HEK293 (cell line): ENCODE measurements at regions not wholly inside any gene's neighbourhood (a gene's known extent, or its start where the extent isn't known, plus 50 kb on each side); places are given as distances from the start of the nearest gene placed in this dataset.

Experiments used
- HOXA7 ChIP-seq: sonication (generic); formaldehyde crosslinking; IDR thresholded peaks from 2 replicates; pipeline ENCODE4 v1.8.1; 2022; ENCODE audit warnings: missing genetic modification reagents, borderline replicate concordance
- SCRT1 ChIP-seq: fragments of 450-650 bp; formaldehyde crosslinking; IDR thresholded peaks from 2 replicates; pipeline ENCODE4 v1.5.1; 2016; ENCODE audit warnings: missing biosample characterization, missing genetic modification characterization, borderline replicate concordance
- TCF7L2 ChIP-seq: IDR thresholded peaks from 2 replicates; pipeline ENCODE4 v1.6.1; 2011; ENCODE audit warnings: low read depth, mild to moderate bottlenecking, inconsistent platforms, low read length, moderate library complexity, borderline replicate concordance
- YY1 ChIP-seq: fragments of 450-650 bp; formaldehyde crosslinking; IDR thresholded peaks from 2 replicates; pipeline ENCODE4 v1.5.1; 2018; ENCODE audit warnings: missing biosample characterization, missing genetic modification characterization
- ZNF239 ChIP-seq: fragments of 450-650 bp; formaldehyde crosslinking; IDR thresholded peaks from 2 replicates; pipeline ENCODE4 v1.5.1; 2016; ENCODE audit warnings: missing biosample characterization, missing genetic modification characterization
- ZNF324 ChIP-seq: fragments of 450-650 bp; formaldehyde crosslinking; IDR thresholded peaks from 2 replicates; pipeline ENCODE4 v1.5.1; 2016; ENCODE audit warnings: missing biosample characterization, missing genetic modification characterization
- ZNF585B ChIP-seq: fragments of 450-650 bp; formaldehyde crosslinking; IDR thresholded peaks from 2 replicates; pipeline ENCODE4 v1.5.1; 2016; ENCODE audit warnings: missing biosample characterization, missing genetic modification characterization
- ZNF768 ChIP-seq: fragments of 450-650 bp; formaldehyde crosslinking; IDR thresholded peaks from 2 replicates; pipeline ENCODE4 v1.5.1; 2018; ENCODE audit warnings: missing biosample characterization, mild to moderate bottlenecking, missing genetic modification characterization
- ZSCAN23 ChIP-seq: fragments of 450-650 bp; formaldehyde crosslinking; IDR thresholded peaks from 2 replicates; pipeline ENCODE4 v1.5.1; 2016; ENCODE audit warnings: missing biosample characterization, missing genetic modification characterization
- TF ChIP-seq, protein P1 (sequence below): fragments of 450-650 bp; formaldehyde crosslinking; IDR thresholded peaks from 2 replicates; pipeline ENCODE4 v1.5.1; 2016; ENCODE audit warnings: missing biosample characterization, missing genetic modification characterization
- TF ChIP-seq, protein P2 (sequence below): fragments of 450-650 bp; formaldehyde crosslinking; IDR thresholded peaks from 2 replicates; pipeline ENCODE4 v1.5.1; 2016; ENCODE audit warnings: missing biosample characterization, missing genetic modification characterization
- TF ChIP-seq, protein P3 (sequence below): fragments of 450-650 bp; formaldehyde crosslinking; IDR thresholded peaks from 2 replicates; pipeline ENCODE4 v1.5.1; 2016; ENCODE audit warnings: missing biosample characterization, missing genetic modification characterization
- TF ChIP-seq, protein P4 (sequence below): fragments of 450-650 bp; formaldehyde crosslinking; IDR thresholded peaks from 2 replicates; pipeline ENCODE4 v1.5.1; 2016; ENCODE audit warnings: missing biosample characterization, missing genetic modification characterization, borderline replicate concordance
- TF ChIP-seq, protein P5 (sequence below): fragments of 450-650 bp; formaldehyde crosslinking; IDR thresholded peaks from 2 replicates; pipeline ENCODE4 v1.5.1; 2016; ENCODE audit warnings: missing biosample characterization, missing genetic modification characterization, low read depth

DNA sequence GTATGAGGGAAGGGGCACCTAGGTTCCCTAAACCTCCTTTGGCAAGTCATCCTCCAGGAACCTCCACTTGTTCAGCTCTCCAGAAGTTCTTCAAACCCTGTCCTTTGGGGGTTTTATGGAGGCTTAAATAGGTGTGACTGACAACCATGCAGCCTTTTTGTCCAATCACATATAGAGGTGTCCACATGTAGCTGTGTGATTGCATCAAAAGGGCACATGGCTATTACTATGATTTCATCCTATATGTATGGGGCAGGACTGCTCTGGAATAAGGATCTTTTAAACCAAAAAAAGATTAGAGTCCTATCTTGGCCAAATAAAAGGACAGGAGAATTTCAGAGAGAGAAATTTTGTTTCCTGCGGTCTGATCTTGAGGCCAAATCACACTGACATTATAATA lies 453.2 kb upstream of the EPHA6 start:
- TF ChIP-seq, protein P1, sequence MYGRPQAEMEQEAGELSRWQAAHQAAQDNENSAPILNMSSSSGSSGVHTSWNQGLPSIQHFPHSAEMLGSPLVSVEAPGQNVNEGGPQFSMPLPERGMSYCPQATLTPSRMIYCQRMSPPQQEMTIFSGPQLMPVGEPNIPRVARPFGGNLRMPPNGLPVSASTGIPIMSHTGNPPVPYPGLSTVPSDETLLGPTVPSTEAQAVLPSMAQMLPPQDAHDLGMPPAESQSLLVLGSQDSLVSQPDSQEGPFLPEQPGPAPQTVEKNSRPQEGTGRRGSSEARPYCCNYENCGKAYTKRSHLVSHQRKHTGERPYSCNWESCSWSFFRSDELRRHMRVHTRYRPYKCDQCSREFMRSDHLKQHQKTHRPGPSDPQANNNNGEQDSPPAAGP (tag by site-specific recombination) = no peak
- TF ChIP-seq, protein P2, sequence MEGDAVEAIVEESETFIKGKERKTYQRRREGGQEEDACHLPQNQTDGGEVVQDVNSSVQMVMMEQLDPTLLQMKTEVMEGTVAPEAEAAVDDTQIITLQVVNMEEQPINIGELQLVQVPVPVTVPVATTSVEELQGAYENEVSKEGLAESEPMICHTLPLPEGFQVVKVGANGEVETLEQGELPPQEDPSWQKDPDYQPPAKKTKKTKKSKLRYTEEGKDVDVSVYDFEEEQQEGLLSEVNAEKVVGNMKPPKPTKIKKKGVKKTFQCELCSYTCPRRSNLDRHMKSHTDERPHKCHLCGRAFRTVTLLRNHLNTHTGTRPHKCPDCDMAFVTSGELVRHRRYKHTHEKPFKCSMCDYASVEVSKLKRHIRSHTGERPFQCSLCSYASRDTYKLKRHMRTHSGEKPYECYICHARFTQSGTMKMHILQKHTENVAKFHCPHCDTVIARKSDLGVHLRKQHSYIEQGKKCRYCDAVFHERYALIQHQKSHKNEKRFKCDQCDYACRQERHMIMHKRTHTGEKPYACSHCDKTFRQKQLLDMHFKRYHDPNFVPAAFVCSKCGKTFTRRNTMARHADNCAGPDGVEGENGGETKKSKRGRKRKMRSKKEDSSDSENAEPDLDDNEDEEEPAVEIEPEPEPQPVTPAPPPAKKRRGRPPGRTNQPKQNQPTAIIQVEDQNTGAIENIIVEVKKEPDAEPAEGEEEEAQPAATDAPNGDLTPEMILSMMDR (tag by site-specific recombination) = no peak
- TF ChIP-seq ZNF585B (tag by site-specific recombination) = no peak
- TF ChIP-seq YY1 (tag by site-specific recombination) = no peak
- TF ChIP-seq ZSCAN23 (tag by site-specific recombination) = no peak
- no peak for TF ChIP-seq ZNF324 (tag by site-specific recombination)
- TF ChIP-seq ZNF239 (tag by site-specific recombination) = no peak
- TF ChIP-seq, protein P3, sequence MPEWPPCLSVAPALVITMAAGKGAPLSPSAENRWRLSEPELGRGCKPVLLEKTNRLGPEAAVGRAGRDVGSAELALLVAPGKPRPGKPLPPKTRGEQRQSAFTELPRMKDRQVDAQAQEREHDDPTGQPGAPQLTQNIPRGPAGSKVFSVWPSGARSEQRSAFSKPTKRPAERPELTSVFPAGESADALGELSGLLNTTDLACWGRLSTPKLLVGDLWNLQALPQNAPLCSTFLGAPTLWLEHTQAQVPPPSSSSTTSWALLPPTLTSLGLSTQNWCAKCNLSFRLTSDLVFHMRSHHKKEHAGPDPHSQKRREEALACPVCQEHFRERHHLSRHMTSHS (tag by site-specific recombination) = no peak
- TF ChIP-seq, protein P4, sequence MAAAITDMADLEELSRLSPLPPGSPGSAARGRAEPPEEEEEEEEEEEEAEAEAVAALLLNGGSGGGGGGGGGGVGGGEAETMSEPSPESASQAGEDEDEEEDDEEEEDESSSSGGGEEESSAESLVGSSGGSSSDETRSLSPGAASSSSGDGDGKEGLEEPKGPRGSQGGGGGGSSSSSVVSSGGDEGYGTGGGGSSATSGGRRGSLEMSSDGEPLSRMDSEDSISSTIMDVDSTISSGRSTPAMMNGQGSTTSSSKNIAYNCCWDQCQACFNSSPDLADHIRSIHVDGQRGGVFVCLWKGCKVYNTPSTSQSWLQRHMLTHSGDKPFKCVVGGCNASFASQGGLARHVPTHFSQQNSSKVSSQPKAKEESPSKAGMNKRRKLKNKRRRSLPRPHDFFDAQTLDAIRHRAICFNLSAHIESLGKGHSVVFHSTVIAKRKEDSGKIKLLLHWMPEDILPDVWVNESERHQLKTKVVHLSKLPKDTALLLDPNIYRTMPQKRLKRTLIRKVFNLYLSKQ (tag by site-specific recombination) = no peak
- TF ChIP-seq, protein P5, sequence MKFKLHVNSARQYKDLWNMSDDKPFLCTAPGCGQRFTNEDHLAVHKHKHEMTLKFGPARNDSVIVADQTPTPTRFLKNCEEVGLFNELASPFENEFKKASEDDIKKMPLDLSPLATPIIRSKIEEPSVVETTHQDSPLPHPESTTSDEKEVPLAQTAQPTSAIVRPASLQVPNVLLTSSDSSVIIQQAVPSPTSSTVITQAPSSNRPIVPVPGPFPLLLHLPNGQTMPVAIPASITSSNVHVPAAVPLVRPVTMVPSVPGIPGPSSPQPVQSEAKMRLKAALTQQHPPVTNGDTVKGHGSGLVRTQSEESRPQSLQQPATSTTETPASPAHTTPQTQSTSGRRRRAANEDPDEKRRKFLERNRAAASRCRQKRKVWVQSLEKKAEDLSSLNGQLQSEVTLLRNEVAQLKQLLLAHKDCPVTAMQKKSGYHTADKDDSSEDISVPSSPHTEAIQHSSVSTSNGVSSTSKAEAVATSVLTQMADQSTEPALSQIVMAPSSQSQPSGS (tag by site-specific recombination) = no peak
- TF ChIP-seq SCRT1 (tag by site-specific recombination) = no peak
- TF ChIP-seq HOXA7 = no peak
- TF ChIP-seq ZNF768 (tag by site-specific recombination) = no peak
- TF ChIP-seq TCF7L2 = no peak
